HG03571 (cell line): ENCODE measurements at regions not wholly inside any gene's neighbourhood (a gene's known extent, or its start where the extent isn't known, plus 50 kb on each side); places are given as distances from the start of the nearest gene placed in this dataset.
"Not testable (repeated sequence)": the region's sequence is repeated elsewhere in the genome, so short reads cannot be mapped to it uniquely, and the experiment has no call there.

ENCODE experiments used
- ATAC-seq: cut with Tn5 transposase; IDR thresholded peaks from one replicate; pipeline ENCODE4 v1.9.1; 2021; ENCODE audit not compliant: unreplicated experiment

DNA sequence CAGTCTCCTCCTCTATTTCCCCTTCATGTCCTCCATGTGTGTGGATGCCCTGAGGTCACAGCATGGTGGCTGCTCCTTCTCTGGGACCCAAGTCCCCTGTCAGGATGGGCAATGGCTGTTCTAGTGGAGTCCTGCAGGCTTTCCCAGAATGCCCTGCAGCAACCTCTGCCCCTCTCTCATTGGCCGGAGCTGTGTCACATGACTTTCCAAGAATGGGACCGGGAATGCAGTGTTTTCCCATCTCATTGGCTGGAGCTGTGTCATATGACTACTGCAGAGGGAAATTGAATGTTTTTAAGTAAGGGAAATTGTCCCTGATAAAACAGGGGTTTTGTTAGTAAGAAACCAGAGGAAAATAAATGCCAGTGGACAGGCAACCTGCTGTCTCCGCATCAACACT is 365.9 kb downstream of the PTPRU start:
- ATAC-seq = no peak

DNA sequence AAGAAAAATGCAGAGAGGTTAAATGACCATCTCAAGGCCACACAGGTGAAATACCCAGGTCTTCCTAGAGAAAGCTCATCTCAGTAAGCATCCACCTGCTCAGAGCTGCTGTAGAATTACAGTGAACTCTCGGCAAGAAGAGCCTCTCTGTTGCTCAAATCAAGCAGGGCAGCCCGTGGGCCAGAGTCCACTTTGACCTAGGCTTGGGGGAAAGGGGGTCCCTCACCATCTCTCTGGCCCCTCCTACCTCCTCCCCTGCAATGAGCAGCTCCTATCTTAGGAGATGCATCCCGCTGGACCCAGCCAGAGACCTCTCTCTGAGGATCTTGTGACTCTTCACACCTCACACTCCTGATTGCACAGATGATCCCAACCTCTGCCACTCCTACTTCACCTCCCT is 364.7 kb downstream of the PTPRU start:
- ATAC-seq = no peak

- ATAC-seq = no peak
These were observed 363.5 kb downstream of the PTPRU start for GRCh38 chr1:29599826-29600225.

GRCh38 chr1:29599071-29599470 is 362.7 kb downstream of the PTPRU start:
- no peak for ATAC-seq

GRCh38 chr1:29597861-29598260 is 361.5 kb downstream of the PTPRU start:
- ATAC-seq = no peak

- no peak for ATAC-seq
These were observed 357.5 kb downstream of the PTPRU start for GRCh38 chr1:29593601-29594382.

GRCh38 chr1:29592731-29593130 is 356.4 kb downstream of the PTPRU start:
- ATAC-seq = no peak

GRCh38 chr1:29592261-29592615 is 355.9 kb downstream of the PTPRU start:
- ATAC-seq = no peak

DNA sequence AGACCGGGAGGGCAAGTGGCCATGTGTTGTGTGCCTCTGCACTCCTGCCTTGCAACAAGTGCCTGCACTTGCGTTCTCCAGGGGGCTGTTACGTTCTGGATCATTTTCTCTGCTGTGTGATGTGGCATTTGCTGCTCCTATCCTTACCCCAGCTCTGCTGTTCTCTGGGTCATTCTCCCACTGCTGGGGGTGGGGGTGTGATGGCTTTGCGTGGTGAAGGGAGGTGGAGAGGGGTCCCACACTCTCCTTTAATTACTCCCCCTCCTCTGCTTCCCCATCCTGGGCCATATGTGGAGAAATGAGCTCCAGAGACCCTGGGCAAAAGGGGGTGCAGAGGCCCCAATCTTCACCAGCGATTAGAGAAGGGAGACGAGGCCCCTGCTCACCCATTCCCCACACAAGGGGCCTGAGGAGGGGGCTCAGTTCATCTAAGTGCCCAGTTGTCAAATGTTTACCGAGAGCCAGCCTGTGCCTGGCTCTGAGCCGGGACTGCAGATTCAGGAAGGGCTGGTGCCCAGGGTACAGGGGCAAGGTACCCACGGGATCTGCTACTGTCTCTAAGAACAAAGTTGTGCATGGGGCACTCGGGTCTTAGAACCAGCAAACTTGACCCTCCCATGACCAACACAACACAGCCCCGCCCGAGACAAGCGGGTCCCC is 355.4 kb downstream of the PTPRU start:
- ATAC-seq = no peak

GRCh38 chr1:29590583-29591565 is 354.6 kb downstream of the PTPRU start:
- ATAC-seq = no peak

GRCh38 chr1:29589716-29590115 is 353.4 kb downstream of the PTPRU start:
- ATAC-seq = not testable (repeated sequence)

- no peak for ATAC-seq
These were observed 350.8 kb downstream of the PTPRU start for GRCh38 chr1:29586991-29587745.

GRCh38 chr1:29586215-29586614 is 349.9 kb downstream of the PTPRU start:
- no peak for ATAC-seq

DNA sequence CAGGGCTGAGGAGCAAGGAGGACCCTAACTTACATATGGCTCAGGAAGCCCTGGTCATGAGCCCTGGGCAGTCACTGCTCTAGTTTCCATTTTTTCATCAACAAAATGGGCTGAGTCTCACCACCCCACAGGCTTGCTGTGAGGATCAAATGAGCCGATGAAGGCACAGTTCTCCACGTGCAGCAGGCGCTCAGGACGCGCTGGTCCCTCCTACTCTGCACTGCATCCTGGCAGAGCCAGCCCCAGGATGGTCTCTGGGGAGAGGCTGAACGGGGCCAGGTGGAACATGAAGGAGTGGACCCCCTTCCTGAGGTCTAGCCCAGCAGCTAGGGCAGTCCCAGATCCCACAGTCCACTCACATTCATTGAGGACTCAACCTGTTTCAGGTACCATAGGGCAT is 349.3 kb downstream of the PTPRU start:
- ATAC-seq = no peak

DNA sequence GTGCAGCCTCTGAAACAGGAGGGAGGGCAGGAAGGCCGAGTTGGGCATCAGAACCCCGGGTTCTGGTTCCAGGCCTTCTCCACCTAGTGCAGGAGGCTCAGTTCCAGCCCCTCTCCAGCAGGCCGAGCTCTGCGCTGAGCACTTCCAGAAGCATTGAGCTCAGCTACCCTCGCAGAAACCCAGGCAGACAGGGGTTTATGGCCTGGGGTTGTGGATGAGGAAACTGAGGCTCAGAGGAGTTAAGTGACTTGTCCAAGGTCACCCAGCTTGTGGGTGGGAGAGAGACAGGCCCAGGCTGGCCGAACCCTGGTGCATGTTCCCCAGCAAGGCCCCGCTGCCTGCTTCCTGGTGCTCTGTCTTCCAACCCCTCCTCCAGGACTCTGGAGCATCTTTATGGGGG is 348.9 kb downstream of the PTPRU start:
- ATAC-seq = no peak

- no peak for ATAC-seq
These were observed 348.5 kb downstream of the PTPRU start for GRCh38 chr1:29584776-29585175.

DNA sequence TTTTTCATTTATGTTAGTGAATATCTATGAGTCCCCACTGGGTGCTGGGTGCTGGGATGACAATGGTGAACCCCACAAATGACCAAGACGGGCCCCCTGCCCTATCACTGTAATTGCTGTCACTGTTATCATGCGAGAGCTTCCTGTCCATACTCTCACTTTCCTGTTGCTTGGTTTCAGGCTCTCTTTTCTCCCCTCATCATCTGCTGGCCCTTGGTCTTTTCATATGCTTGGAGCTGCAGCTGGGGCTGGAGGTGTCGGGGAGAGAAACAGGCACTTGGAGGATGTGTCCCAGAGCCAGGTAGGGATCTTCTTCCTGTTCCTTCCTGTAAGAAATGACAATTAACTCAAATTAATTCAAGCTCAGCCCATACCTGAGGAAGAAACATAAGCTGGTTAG is 348.0 kb downstream of the PTPRU start:
- ATAC-seq = no peak

DNA sequence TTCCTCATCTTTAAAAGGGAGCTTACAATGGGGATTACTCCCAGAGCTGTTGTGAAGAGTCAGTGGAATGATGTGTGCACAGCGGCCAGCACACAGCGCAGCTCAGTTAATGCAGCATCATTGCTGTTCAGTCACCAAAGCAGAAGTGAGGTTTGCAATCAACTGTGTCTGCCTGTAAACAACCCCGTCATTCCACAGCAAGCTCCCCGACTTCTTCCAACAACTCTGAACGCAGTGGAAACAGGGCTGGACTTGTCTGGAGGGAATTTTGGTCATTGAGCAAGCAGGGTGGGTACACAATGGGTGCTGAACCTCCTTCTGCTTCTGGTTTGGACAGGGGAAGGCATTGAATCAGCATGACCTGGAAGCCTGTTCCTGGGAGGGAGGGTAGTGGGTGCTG is 347.4 kb downstream of the PTPRU start:
- no peak for ATAC-seq

GRCh38 chr1:29581256-29581655 is 344.9 kb downstream of the PTPRU start:
- no peak for ATAC-seq

- no peak for ATAC-seq
These were observed 343.6 kb downstream of the PTPRU start for GRCh38 chr1:29579821-29580425.
